GM12874 (cell line): ENCODE measurements at regions not wholly inside any gene's neighbourhood (a gene's known extent, or its start where the extent isn't known, plus 50 kb on each side); places are given as distances from the start of the nearest gene placed in this dataset.

Experiments used
- CTCF ChIP-seq: IDR thresholded peaks from 2 replicates; pipeline ENCODE4 v1.5.1; 2011; ENCODE audit warnings: low read depth, mild to moderate bottlenecking, control low read depth, low read length, moderate library complexity; ENCODE audit not compliant: insufficient read depth

GRCh38 chr1:95301091-95301490 is 67.1 kb downstream of the RWDD3 start:
- TF ChIP-seq CTCF: no peak

- no peak for TF ChIP-seq CTCF
Measured at GRCh38 chr1:95301614-95302013, 67.6 kb downstream of the RWDD3 start.

- no peak for TF ChIP-seq CTCF
Measured at GRCh38 chr1:95304803-95305202, 70.8 kb downstream of the RWDD3 start.

- TF ChIP-seq CTCF: no peak
Measured at GRCh38 chr1:95308276-95309030, 74.4 kb downstream of the RWDD3 start.

- TF ChIP-seq CTCF: peak; percentile 27; the same call in 1 of the 2 replicates
Measured at GRCh38 chr1:95309031-95309471, 75.0 kb downstream of the RWDD3 start.

GRCh38 chr1:95311014-95311413 is 77.0 kb downstream of the RWDD3 start:
- TF ChIP-seq CTCF: no peak

- no peak for TF ChIP-seq CTCF
Measured at GRCh38 chr1:95311762-95312161, 77.8 kb downstream of the RWDD3 start.
